GM18907 (cell line): ENCODE measurements at regions not wholly inside any gene's neighbourhood (a gene's known extent, or its start where the extent isn't known, plus 50 kb on each side); places are given as distances from the start of the nearest gene placed in this dataset.

Experiments used
- ATAC-seq: cut with Tn5 transposase; IDR thresholded peaks from one replicate; pipeline ENCODE4 v1.9.1; 2021; ENCODE audit warnings: mild to moderate bottlenecking, moderate library complexity; ENCODE audit not compliant: unreplicated experiment

DNA sequence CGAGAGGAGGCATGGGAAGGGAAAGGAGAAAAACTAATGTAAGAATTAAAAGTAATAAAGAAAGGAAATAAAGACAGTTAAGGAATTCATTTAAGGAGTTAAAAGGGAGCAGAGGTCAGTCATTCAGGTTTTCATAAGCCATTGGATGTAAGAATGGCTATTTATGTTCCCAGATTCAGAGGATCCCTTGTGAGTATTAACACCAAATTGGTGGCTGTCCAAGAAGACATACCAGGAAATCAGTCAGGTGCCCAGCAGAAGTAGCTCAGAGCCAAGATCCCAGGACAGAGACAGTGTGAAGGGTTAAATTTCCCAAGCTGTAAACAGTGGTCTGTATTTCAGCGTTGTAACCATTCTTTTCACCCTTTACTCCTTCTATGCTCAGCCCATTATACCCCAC, 550.4 kb downstream of the BCL11A start:
- ATAC-seq, result no peak

DNA sequence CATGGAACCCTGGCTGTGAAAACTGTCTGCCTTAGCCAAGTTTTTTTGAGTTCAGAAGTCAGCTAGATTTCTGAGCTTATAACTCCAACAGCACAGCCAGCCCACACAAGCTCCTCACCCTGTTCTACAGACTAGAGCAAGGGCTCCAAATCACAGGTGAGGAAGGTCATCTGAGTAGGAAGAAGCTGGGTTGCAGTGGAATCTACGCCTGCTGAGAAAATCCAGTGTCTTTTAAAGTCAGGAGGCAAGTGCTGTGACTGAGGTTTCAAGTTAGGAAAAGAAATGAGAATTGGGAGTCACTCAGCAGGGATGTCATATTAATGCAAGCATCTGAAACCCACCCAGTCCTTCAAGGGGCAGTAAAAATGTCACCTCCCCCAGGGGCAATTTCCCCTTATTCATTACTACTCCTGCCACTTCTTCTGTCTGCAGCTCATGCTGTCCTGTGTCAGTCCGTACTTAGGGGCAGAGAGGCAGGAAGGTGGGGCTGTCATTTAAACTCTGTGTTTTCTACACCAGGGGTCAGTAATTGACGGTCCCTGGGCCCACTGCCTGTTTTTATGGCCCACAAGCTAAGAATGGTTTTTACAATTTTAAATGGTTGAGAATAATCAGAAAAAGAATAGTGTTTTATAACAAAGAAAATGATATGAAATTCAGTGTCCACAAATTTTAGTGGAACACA, 551.1 kb downstream of the BCL11A start:
- no peak for ATAC-seq

DNA sequence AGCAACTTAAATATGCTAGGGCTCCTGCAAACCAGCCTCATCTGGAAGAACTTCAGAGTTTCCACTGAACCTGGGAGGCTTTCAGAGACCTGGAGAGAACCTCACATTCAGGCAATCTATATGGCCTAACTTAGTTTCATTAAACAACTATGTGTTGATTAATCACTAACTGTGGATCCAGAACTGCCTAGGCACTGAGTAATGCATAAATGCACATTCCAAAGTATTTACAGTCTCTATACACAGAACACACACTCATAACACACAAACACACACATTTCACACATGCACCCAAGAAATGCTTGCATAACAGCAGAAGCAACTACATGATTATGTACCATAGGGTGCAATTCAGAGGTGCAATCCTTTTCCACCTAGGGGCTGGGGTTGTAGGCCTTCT, 552.8 kb downstream of the BCL11A start:
- no peak for ATAC-seq

GRCh38 chr2:59998324-59998723, 555.1 kb downstream of the BCL11A start:
- no peak for ATAC-seq

- ATAC-seq, result no peak
Observed at GRCh38 chr2:59997371-59997770, 556.1 kb downstream of the BCL11A start.

DNA sequence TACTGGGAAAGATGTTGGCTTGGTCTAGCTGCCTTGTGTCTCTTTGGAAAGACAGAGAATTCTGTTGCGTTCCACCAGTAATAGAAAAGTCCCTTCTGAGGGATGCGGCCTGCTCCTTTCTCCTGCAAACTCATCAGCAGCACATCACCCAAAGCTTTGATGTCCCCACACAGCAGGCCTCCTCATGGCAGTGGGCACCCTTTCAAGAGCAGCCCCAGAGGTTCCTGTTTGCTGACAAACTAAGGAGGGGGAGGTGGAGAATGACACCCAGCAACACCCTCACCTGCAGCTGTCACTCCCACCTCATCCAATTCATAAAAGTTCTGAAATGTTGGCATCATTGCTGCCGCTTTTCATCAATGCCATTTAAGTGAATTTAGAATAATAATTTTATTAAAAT, 556.6 kb downstream of the BCL11A start:
- ATAC-seq, result no peak

GRCh38 chr2:59993726-59994125, 559.7 kb downstream of the BCL11A start:
- ATAC-seq, result no peak

DNA sequence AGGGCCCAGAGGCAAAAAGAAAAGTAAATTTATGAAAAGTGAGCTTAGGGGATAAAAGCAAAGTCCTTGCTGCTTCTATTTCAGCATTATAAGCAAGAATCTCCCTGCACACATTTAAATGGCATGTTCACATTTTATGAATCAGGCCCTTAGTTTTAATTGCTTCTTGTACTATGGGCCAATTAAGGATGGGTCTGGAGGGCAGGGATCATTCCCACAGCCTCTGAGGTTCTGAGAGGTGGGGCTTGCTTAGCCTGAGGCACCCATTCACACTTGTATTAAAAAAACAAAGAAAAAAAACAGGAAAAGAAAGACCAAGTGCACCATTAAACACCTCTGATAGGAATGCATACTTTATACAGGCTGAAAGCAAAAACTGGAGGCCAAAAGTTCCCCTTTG, 565.1 kb downstream of the BCL11A start:
- no peak for ATAC-seq

DNA sequence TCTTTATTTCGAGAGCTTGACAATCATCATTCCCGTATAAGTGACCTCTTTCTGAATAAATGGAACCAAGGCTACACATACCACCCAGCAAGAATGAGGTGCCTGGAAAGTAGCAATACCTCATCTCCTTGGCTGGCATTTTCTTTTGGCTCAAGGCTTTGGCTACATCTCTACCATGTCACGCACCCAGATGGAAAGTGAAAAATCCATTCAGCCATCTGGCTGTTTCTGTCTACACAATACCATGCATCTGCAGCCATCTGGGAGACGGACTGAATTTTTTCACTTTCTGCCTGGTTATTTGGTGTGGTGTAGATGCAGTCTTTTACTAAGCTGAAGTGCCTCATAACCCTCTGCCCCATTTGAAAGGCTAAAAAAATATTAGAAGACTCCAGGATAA, 566.9 kb downstream of the BCL11A start:
- ATAC-seq, result no peak

- no peak for ATAC-seq
Observed at GRCh38 chr2:59985923-59986322, 567.5 kb downstream of the BCL11A start.

DNA sequence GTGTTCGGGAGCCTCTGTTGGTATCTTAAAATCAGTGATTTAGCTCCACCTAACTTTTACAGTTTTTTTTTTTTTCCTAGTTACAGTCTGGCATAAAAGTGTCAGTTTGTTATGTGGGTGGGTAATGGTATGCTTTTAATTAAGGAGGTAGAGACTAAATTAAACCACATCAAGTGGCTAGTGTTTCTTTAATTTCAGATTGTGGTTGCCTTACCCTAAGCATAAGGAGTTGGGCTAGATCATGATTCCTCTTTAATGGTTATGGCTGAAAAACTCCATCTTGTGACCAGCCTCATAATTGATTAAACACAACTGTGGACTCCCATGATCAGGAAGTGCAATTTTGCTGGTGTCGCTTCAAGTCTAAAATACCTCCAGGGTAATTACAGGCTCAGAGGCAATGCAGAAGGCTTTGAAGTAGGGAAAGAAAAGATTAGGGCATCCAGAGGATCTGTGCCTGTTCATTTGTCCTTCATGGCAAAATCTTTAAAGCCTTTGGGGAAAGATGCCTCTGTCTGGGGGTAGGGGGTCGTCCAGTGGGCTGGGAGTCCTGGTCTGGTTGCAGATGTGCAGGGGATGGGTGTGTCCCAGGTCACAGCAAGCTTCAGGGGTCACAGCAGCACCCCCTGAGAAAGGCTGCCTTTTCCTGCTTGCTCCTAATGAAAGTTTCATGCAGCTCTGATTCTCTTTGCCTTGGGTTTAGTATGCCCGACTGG, 579.2 kb downstream of the BCL11A start:
- no peak for ATAC-seq

- no peak for ATAC-seq
Observed at GRCh38 chr2:59969161-59969560, 584.3 kb downstream of the BCL11A start.

DNA sequence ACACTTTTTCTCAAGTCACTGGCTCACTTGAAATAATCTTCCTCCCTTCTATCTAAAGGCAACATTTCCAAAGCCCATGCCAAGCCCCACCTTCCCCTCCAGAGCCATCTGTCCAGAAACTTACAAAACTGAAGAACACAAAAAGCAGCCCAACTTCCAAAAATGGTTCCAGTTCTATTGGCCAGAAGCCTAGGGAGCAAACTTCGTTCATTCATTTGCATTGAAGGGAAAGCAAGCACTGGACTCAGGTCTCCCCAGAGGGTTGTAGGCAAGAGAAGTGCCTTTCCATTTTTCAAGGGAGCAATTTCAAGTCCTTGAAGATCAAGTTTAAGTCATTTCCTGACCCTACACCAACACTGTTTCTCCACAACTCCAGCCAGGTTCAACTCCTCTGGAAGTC, 585.0 kb downstream of the BCL11A start:
- no peak for ATAC-seq

- no peak for ATAC-seq
Observed at GRCh38 chr2:59967691-59968090, 585.8 kb downstream of the BCL11A start.

- ATAC-seq, result no peak
Observed at GRCh38 chr2:59963157-59963556, 590.3 kb downstream of the BCL11A start.

DNA sequence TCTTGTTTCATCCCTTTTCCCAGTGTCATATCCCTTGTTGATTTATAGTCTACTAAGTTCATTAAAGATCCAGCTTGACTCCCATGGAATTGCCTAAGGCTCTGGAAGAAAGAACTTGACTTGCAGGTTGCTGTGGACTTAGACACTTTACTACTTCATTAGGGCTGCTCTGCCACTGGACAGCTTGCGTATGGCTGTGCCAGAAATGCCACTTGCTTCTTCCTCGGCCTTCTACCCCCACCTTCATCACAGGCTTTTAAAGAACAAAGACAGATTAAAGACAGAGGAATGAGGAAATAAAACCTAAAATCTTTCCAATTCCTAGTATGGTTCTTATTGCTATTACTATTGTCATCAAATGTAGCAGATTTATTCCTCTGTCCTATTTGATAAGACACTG, 591.7 kb downstream of the BCL11A start:
- no peak for ATAC-seq

DNA sequence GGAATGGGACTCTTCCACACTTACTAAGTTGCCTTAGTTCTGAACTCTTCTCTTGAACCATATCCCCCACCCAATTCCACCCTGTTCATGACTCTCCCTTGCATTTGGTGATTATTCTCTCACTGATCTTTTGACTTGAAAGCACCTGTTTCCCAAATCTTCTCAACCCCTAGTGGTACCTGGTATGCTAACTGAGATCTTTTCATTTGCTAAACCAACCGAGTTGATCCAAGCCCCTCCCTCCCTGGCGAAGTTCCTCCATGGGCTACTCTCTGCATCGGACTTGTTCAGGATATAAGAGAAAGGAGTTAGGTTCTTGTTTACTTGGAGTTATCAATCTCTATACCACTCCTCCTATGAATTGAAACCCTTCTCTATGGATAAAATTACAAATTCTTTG, 593.5 kb downstream of the BCL11A start:
- no peak for ATAC-seq

DNA sequence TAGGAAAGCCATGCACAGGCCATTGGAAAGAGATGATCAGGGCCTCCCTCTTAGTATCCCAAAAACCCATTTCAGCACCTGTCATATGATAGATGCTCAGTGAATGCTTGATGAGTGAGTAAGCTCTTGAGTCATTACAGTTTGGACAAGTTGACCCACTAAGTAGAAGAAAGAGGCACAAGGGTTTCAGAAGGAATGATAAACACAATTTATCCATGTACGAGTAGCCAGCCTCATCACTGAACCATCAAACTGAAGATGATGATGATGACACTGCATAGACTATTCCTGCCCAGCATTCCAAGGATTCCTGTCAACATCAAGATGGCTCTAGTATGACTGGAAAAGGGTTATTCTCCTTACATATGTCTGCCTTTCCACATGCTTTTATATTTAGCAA, 596.0 kb downstream of the BCL11A start:
- no peak for ATAC-seq

GRCh38 chr2:59956981-59957380, 596.5 kb downstream of the BCL11A start:
- no peak for ATAC-seq

DNA sequence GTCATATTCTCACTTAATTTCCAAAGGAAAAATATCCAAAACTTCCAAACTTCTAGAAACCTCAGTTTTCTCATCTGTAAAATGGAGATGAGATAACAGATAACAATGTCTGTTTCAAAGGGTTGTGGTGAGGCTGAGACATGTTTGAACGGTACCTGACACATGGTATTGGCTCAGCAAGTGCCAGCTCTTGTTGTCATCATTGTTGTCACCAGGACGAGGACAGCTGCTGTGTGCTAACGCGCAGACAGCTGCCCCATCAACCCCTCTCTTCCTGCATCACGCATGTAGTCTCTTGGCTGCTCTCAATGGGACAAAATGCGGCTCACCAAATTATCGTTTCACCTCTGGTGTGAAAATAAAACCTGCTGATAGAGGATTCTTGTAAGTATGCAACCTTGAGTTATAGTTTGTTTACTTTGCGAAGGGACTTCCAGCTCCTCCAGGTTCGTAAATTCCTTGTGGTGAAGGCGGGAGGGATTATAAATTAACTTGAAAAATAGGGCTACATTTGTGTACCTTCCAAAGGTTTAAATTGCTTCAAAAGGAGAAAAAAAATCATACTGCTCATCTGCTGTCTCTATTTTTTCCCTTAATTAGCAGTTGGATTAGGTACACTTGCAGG, 605.4 kb downstream of the BCL11A start:
- ATAC-seq, result no peak

DNA sequence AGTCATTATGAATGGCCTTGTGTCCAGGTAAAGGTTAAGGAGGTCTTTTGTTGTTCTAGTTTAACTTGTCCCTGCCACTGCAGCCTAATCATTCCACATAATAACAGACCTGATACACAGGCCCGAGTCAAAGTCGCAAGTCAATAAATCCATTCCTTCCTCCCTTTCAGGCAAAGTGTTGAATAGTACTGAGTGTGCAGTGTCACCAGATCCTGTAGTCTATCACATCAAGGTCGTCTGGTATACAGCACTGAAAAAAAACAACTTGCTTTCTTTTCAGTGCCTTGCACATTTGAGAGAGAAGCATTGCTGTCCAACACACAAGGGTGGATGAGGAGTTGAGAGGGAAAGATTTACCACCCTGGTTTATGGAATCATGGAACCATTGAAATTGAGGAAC, 606.2 kb downstream of the BCL11A start:
- ATAC-seq, result no peak

DNA sequence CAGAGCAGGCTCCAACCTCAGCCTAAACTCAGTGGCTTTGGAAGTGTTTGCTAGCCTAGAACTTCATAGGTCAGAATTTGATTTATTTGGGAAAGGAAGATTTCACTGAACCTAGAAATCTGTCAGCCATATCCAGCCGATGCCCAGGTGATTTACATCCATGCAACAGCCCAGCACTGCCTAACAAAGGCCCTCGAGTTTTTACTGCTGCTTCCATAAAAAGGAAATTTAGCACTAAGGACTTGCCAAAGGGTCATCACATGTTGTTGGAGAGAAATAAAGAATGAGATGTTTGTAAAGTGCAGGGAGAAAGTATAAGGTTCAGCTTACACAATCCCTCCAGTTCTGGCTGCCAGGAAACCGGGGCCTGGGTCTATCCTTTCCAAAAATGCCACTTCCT, 614.2 kb downstream of the BCL11A start:
- no peak for ATAC-seq
